ENCODE measurements at regions not wholly inside any gene's neighbourhood (a gene's known extent, or its start where the extent isn't known, plus 50 kb on each side); places are given as distances from the start of the nearest gene placed in this dataset.

GRCh38 chr4:176549161-176549865 lies 229.5 kb downstream of the SPCS3 start:
- no peaks in the 10 kb centered on the region for H3K36me3 ChIP-seq (ENCODE audit: insufficient read depth, low read length)
- H3K4me1 ChIP-seq (ENCODE audit: control insufficient read depth, insufficient read depth, low read length): peaks cover 45% of the 10 kb centered on the region
- no peaks in the 10 kb centered on the region for H3K9me3 ChIP-seq (replicated peaks; ENCODE audit: low read length)
- peak overlapping the region; percentile 21 for H3K4me3 ChIP-seq (ENCODE audit: low read length)
- H3K27me3 ChIP-seq (ENCODE audit: control insufficient read depth, insufficient read depth, low read length): no peaks in the 10 kb centered on the region
- peak overlapping the region; percentile 61 for H3K9ac ChIP-seq (ENCODE audit: low read depth, low read length)
- peak overlapping the region; percentile 70 for H3K4me2 ChIP-seq (ENCODE audit: low read length)

GRCh38 chr4:176558661-176559060 lies 234.1 kb downstream of the VEGFC start:
- no peaks in the 10 kb centered on the region for H3K9me3 ChIP-seq (replicated peaks; ENCODE audit: low read length)
- H3K4me2 ChIP-seq (ENCODE audit: low read length): no peak overlapping the region

DNA sequence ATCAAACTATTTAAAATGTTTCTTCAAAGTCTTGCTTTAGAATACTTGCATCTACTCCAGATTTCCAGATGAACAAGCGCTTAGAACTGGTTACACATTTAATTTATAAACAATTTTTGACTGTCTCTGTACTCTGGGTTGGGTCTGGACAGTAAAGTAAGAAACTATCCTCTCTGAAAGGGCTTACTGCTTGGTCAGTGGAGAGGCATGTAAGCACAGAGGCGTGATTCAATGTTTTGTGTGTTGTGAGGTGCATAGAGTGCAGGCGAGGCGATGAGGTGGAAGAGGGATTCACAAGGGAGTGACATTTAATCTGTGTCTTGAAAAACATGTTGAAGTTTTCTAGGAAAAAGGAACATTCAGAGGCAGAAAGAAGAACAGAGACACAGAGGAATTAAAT lies 231.4 kb downstream of the VEGFC start:
- Histone ChIP-seq H3K4me1 (ENCODE audit: control insufficient read depth, insufficient read depth, low read length) (no peaks in the 10 kb centered on the region), H3K27me3 (ENCODE audit: control insufficient read depth, insufficient read depth, low read length) (no peaks in the 10 kb centered on the region)

More at GRCh38 chr4:176558661-176559060, 234.1 kb downstream of the VEGFC start:
- no peaks in the 10 kb centered on the region for H3K27me3 ChIP-seq (ENCODE audit: control insufficient read depth, insufficient read depth, low read length)
- no peak overlapping the region for H3K4me3 ChIP-seq (ENCODE audit: low read length)
- H3K4me1 ChIP-seq (ENCODE audit: control insufficient read depth, insufficient read depth, low read length): no peaks in the 10 kb centered on the region
- H3K9ac ChIP-seq (ENCODE audit: low read depth, low read length): no peak overlapping the region
- no peaks in the 10 kb centered on the region for H3K36me3 ChIP-seq (ENCODE audit: insufficient read depth, low read length)

GRCh38 chr4:176563591-176563990 lies 229.1 kb downstream of the VEGFC start:
- Histone ChIP-seq H3K4me1 (ENCODE audit: control insufficient read depth, insufficient read depth, low read length) (no peaks in the 10 kb centered on the region), H3K9ac (ENCODE audit: low read depth, low read length) (no peak overlapping the region), H3K9me3 (replicated peaks; ENCODE audit: low read length) (no peaks in the 10 kb centered on the region), H3K4me2 (ENCODE audit: low read length) (peak overlapping the region; percentile 26), H3K4me3 (ENCODE audit: low read length) (no peak overlapping the region), H3K27me3 (ENCODE audit: control insufficient read depth, insufficient read depth, low read length) (no peaks in the 10 kb centered on the region), H3K36me3 (ENCODE audit: insufficient read depth, low read length) (no peaks in the 10 kb centered on the region)

More for the DNA sequence above, 231.4 kb downstream of the VEGFC start:
- Histone ChIP-seq H3K4me2 (ENCODE audit: low read length) (no peak overlapping the region), H3K4me3 (ENCODE audit: low read length) (no peak overlapping the region), H3K36me3 (ENCODE audit: insufficient read depth, low read length) (no peaks in the 10 kb centered on the region), H3K9me3 (replicated peaks; ENCODE audit: low read length) (no peaks in the 10 kb centered on the region), H3K9ac (ENCODE audit: low read depth, low read length) (no peak overlapping the region)

DNA sequence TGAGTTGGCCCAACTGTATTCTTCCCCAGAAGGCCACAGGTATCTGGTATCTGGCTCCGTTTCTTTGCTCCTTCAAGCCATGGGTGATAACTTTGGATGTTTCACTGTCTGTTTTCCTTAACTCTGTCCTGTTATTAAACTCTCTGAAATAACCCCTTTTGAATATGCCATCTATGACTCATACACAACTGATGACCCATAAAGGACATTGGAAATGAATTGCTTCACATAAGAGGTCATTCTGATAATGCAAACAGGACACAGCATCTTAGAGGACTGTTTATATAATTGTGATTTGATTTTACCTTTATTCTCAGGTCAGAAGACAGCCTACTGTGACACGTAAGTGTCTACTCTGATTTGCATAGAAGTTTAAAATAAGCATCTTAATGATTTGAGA lies 227.7 kb downstream of the VEGFC start:
- H3K27me3 ChIP-seq (ENCODE audit: control insufficient read depth, insufficient read depth, low read length): no peaks in the 10 kb centered on the region
- H3K36me3 ChIP-seq (ENCODE audit: insufficient read depth, low read length): no peaks in the 10 kb centered on the region
- H3K9me3 ChIP-seq (replicated peaks; ENCODE audit: low read length): no peaks in the 10 kb centered on the region
- no peak overlapping the region for H3K4me2 ChIP-seq (ENCODE audit: low read length)
- H3K4me1 ChIP-seq (ENCODE audit: control insufficient read depth, insufficient read depth, low read length): no peaks in the 10 kb centered on the region
- H3K4me3 ChIP-seq (ENCODE audit: low read length): no peak overlapping the region
- H3K9ac ChIP-seq (ENCODE audit: low read depth, low read length): no peak overlapping the region

GRCh38 chr4:176566769-176567168 lies 226.0 kb downstream of the VEGFC start:
- H3K36me3 ChIP-seq (ENCODE audit: insufficient read depth, low read length): no peaks in the 10 kb centered on the region

DNA sequence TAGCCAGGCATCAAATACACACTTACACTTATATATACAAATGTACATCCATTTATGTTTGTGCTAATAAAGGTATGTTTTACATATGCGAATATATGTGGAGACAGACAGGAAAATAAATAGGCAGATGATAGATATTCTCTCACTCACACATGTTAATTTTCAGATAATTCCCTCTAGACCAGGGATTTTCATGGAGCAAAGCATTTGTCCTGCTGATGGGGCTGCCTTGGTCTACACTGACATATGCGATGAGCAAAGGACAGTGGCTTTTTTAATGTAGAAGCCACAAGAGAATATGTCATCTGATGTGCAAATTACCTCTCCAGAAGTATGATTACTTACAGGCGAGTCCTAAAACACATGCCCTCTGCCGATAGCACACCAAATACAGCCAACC lies 224.5 kb downstream of the VEGFC start:
- no peak overlapping the region for H3K9ac ChIP-seq (ENCODE audit: low read depth, low read length)
- H3K4me2 ChIP-seq (ENCODE audit: low read length): no peak overlapping the region
- no peaks in the 10 kb centered on the region for H3K27me3 ChIP-seq (ENCODE audit: control insufficient read depth, insufficient read depth, low read length)
- no peak overlapping the region for H3K4me3 ChIP-seq (ENCODE audit: low read length)
- H3K36me3 ChIP-seq (ENCODE audit: insufficient read depth, low read length): no peaks in the 10 kb centered on the region
- no peaks in the 10 kb centered on the region for H3K4me1 ChIP-seq (ENCODE audit: control insufficient read depth, insufficient read depth, low read length)
- H3K9me3 ChIP-seq (replicated peaks; ENCODE audit: low read length): no peaks in the 10 kb centered on the region

More at GRCh38 chr4:176566769-176567168, 226.0 kb downstream of the VEGFC start:
- Histone ChIP-seq H3K9me3 (replicated peaks; ENCODE audit: low read length) (no peaks in the 10 kb centered on the region), H3K27me3 (ENCODE audit: control insufficient read depth, insufficient read depth, low read length) (no peaks in the 10 kb centered on the region), H3K9ac (ENCODE audit: low read depth, low read length) (no peak overlapping the region), H3K4me1 (ENCODE audit: control insufficient read depth, insufficient read depth, low read length) (no peaks in the 10 kb centered on the region), H3K4me3 (ENCODE audit: low read length) (no peak overlapping the region), H3K4me2 (ENCODE audit: low read length) (no peak overlapping the region)

- Histone ChIP-seq H3K4me3 (ENCODE audit: low read length) (no peak overlapping the region), H3K4me2 (ENCODE audit: low read length) (no peak overlapping the region), H3K9me3 (replicated peaks; ENCODE audit: low read length) (no peaks in the 10 kb centered on the region), H3K27me3 (ENCODE audit: control insufficient read depth, insufficient read depth, low read length) (no peaks in the 10 kb centered on the region), H3K4me1 (ENCODE audit: control insufficient read depth, insufficient read depth, low read length) (no peaks in the 10 kb centered on the region), H3K36me3 (ENCODE audit: insufficient read depth, low read length) (no peaks in the 10 kb centered on the region), H3K9ac (ENCODE audit: low read depth, low read length) (no peak overlapping the region)
Observed at GRCh38 chr4:176569301-176569700, 223.4 kb downstream of the VEGFC start.

DNA sequence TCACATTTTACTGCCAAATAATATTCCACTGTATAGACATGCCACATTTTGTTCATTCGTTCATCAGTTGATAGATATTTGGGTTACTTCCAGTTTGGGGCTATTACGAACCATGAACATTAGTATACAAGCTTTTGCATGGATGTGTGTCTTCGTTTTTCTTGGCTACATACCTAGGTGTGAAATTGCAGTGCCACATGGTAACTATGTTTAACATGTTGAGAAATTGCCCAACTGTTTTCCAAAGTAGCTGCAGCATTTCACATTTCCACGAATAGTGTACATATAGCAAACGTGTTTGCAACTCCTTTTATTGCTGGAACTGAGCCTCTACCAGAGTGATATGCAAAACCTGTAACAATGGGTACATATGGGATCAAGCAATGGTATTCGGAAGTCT lies 221.5 kb downstream of the VEGFC start:
- Histone ChIP-seq H3K36me3 (ENCODE audit: insufficient read depth, low read length) (no peaks in the 10 kb centered on the region), H3K9me3 (replicated peaks; ENCODE audit: low read length) (no peaks in the 10 kb centered on the region), H3K4me2 (ENCODE audit: low read length) (no peak overlapping the region), H3K4me3 (ENCODE audit: low read length) (no peak overlapping the region), H3K4me1 (ENCODE audit: control insufficient read depth, insufficient read depth, low read length) (no peaks in the 10 kb centered on the region), H3K9ac (ENCODE audit: low read depth, low read length) (no peak overlapping the region), H3K27me3 (ENCODE audit: control insufficient read depth, insufficient read depth, low read length) (no peaks in the 10 kb centered on the region)

DNA sequence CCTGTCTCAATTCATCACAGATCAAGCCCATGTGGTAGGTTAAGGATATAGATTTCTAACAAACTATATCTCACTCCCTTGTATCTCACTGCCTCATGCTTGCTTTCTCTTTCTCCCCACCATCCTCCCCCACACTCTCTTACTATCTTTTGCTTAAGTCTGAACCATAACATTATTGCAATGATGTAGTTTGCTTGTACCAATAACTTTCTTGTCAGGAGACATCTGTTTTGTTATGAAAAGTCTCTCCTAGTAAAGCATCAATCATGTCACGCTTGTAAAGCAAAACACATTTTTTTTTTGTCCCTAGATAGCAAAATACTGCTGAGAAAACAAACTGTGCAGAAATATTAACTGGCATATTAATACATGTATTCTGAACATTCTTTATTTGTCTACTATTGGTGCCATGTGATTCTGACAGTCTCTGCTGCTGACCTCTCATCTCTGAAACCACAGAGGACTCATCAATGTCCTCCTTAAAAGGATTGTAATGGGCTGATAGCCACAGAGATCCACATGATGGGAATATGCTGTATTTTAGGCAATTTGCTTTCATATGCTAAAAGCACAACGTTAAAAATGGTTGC lies 217.5 kb downstream of the VEGFC start:
- Histone ChIP-seq H3K36me3 (ENCODE audit: insufficient read depth, low read length) (no peaks in the 10 kb centered on the region), H3K4me3 (ENCODE audit: low read length) (no peak overlapping the region), H3K4me2 (ENCODE audit: low read length) (no peak overlapping the region), H3K27me3 (ENCODE audit: control insufficient read depth, insufficient read depth, low read length) (no peaks in the 10 kb centered on the region), H3K9me3 (replicated peaks; ENCODE audit: low read length) (no peaks in the 10 kb centered on the region), H3K4me1 (ENCODE audit: control insufficient read depth, insufficient read depth, low read length) (no peaks in the 10 kb centered on the region), H3K9ac (ENCODE audit: low read depth, low read length) (no peak overlapping the region)

DNA sequence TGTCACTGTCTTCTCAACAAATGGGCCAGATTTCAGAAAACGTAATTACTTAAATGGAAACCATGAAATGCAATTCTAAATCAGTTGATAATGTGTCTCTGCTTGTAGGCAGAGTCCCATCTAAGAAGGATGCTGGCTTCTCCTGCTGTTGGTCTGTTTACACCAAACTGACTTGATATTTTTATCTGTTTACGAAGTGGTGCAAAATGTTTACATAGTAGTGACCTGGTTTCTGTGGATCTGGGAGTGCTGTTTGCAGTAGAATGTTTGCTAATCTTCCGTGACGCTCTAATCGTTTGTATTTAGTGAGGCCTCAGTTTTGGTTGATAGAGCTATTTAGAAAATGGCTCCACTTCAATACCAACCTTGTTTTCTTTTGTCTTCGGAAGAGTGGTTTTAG lies 213.5 kb downstream of the VEGFC start:
- H3K4me1 ChIP-seq (ENCODE audit: control insufficient read depth, insufficient read depth, low read length): no peaks in the 10 kb centered on the region

DNA sequence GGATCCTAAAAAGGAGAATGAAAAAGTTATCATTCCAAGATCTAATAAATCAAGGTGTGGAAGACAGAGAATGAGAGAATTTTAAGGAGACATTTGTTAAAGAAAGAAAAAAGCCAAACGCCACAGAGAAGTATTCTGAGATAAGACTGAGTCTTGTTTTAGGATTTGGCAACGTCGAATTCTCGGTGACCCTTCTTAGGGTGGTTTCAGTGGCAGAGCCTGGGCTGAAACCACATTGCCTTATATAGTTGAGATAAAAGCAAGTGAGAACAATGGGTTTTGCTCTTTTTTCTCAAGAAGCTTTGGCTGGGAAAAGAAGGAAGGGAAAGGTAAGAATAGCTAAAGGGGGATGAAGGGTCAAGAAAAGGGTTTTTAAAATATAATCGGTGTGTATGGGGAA lies 209.4 kb downstream of the VEGFC start:
- Histone ChIP-seq H3K4me3 (ENCODE audit: low read length) (no peak overlapping the region), H3K4me1 (ENCODE audit: control insufficient read depth, insufficient read depth, low read length) (no peaks in the 10 kb centered on the region), H3K9ac (ENCODE audit: low read depth, low read length) (no peak overlapping the region), H3K4me2 (ENCODE audit: low read length) (no peak overlapping the region), H3K36me3 (ENCODE audit: insufficient read depth, low read length) (no peaks in the 10 kb centered on the region), H3K27me3 (ENCODE audit: control insufficient read depth, insufficient read depth, low read length) (no peaks in the 10 kb centered on the region), H3K9me3 (replicated peaks; ENCODE audit: low read length) (no peaks in the 10 kb centered on the region)

More for the DNA sequence above, 213.5 kb downstream of the VEGFC start:
- no peak overlapping the region for H3K4me3 ChIP-seq (ENCODE audit: low read length)
- H3K4me2 ChIP-seq (ENCODE audit: low read length): no peak overlapping the region
- H3K27me3 ChIP-seq (ENCODE audit: control insufficient read depth, insufficient read depth, low read length): no peaks in the 10 kb centered on the region
- no peaks in the 10 kb centered on the region for H3K9me3 ChIP-seq (replicated peaks; ENCODE audit: low read length)
- no peaks in the 10 kb centered on the region for H3K36me3 ChIP-seq (ENCODE audit: insufficient read depth, low read length)
- no peak overlapping the region for H3K9ac ChIP-seq (ENCODE audit: low read depth, low read length)
